SK-N-SH (cell line): ENCODE measurements at regions not wholly inside any gene's neighbourhood (a gene's known extent, or its start where the extent isn't known, plus 50 kb on each side); places are given as distances from the start of the nearest gene placed in this dataset.
"Not testable (repeated sequence)": the region's sequence is repeated elsewhere in the genome, so short reads cannot be mapped to it uniquely, and the experiment has no call there.

Source experiments
- CTCF ChIA-PET: fragments of 300-600, 350-600 bp; formaldehyde crosslinking; extraction: SDS; loops from one replicate; lab custom pipeline; 2021; lab: Yijun Ruan, JAX
- POLR2A ChIA-PET: fragments of 350-600 bp; sonication (Branson Sonifier 250); formaldehyde crosslinking; extraction: SDS; loops from one replicate; lab custom pipeline; 2020; ENCODE audit warnings: antibody characterized with exemption, inconsistent platforms; lab: Yijun Ruan, JAX
- DNase-seq: peaks from one replicate; pipeline ENCODE4 v3.0.0; 2012
- H2AFZ ChIP-seq: fragments of 200-600 bp; sonication (generic); 2 replicates; pipeline ENCODE4 v1.8.1; 2016; ENCODE audit warnings: antibody characterized with exemption, mild to moderate bottlenecking, low read depth
- H3F3A ChIP-seq: fragments of 200-600 bp; sonication (generic); replicated peaks from 2 replicates; pipeline ENCODE3; 2016; ENCODE audit warnings: antibody characterized with exemption, mild to moderate bottlenecking; ENCODE audit not compliant: insufficient read depth
- H3K27ac ChIP-seq, 2 experiments: fragments of 200-500 bp in 1 of 2; fragments of 200-600 bp in 1 of 2; sonication (Bioruptor generic) in 1 of 2; sonication (generic), shearing (Covaris generic) in 1 of 2; 2 replicates each; pipeline versions ENCODE4 v1.5.1 to v1.6.1; 2014 to 2016; ENCODE audit warnings: low read depth in 2 of 2, inconsistent platforms in 1 of 2, low read length in 1 of 2, mild to moderate bottlenecking in 1 of 2, mixed read lengths in 1 of 2
- H3K27me3 ChIP-seq: fragments of 200-600 bp; sonication (generic), shearing (Covaris generic); 2 replicates; pipeline ENCODE4 v1.6.1; 2016; ENCODE audit warnings: mixed run types; ENCODE audit not compliant: insufficient read depth
- H3K36me3 ChIP-seq, 2 experiments: fragments of 200-500 bp in 1 of 2; fragments of 200-600 bp in 1 of 2; sonication (Bioruptor generic) in 1 of 2; sonication (generic) in 1 of 2; replicated peaks in 1 of 2; 2 replicates each; pipeline versions ENCODE3 to v1.5.1; 2014 to 2016; ENCODE audit warnings: low read length in 1 of 2, mild to moderate bottlenecking in 1 of 2; ENCODE audit not compliant: insufficient read depth in 2 of 2, control insufficient read depth in 1 of 2
- H3K4me1 ChIP-seq, 2 experiments: fragments of 200-500 bp in 1 of 2; fragments of 200-600 bp in 1 of 2; sonication (Bioruptor generic) in 1 of 2; sonication (generic), shearing (Covaris generic) in 1 of 2; 2 replicates each; pipeline versions ENCODE4 v1.5.1 to v1.6.1; 2014 to 2016; ENCODE audit warnings: low read depth in 1 of 2, low read length in 1 of 2, mixed run types in 1 of 2; ENCODE audit not compliant: insufficient read depth in 2 of 2, control insufficient read depth in 1 of 2
- H3K4me2 ChIP-seq: fragments of 200-600 bp; sonication (generic), shearing (Covaris generic); 2 replicates; pipeline ENCODE4 v1.6.1; 2017; ENCODE audit warnings: mixed run types
- H3K4me3 ChIP-seq, 2 experiments: fragments of 200-500 bp in 1 of 2; fragments of 200-600 bp in 1 of 2; sonication (Bioruptor generic) in 1 of 2; sonication (generic), shearing (Covaris generic) in 1 of 2; 2 replicates each; pipeline versions ENCODE4 v1.5.1 to v1.8.1; 2014 to 2016; ENCODE audit warnings: low read depth in 2 of 2, inconsistent platforms in 1 of 2, low read length in 1 of 2, mild to moderate bottlenecking in 1 of 2, mixed read lengths in 1 of 2, moderate library complexity in 1 of 2
- H3K79me2 ChIP-seq: fragments of 200-600 bp; sonication (generic); 2 replicates; pipeline ENCODE4 v1.8.1; 2017; ENCODE audit warnings: mild to moderate bottlenecking; ENCODE audit not compliant: insufficient read depth
- H3K9ac ChIP-seq: fragments of 200-600 bp; sonication (generic); 2 replicates; pipeline ENCODE4 v1.6.1; 2017; ENCODE audit warnings: mixed run types
- H3K9me2 ChIP-seq: fragments of 200-600 bp; sonication (generic); 2 replicates; pipeline ENCODE4 v1.6.1; 2017; ENCODE audit warnings: mixed run types
- H3K9me3 ChIP-seq: fragments of 200-600 bp; sonication (generic); 2 replicates; pipeline ENCODE4 v1.6.1; 2017; ENCODE audit warnings: mixed run types, mild to moderate bottlenecking, moderate library complexity
- H4K20me1 ChIP-seq: fragments of 200-600 bp; sonication (generic); 2 replicates; pipeline ENCODE4 v1.6.1; 2017; ENCODE audit warnings: mild to moderate bottlenecking, mixed run types; ENCODE audit not compliant: insufficient read depth
- CTCF ChIP-seq: fragments of 200-600 bp; sonication (generic); IDR thresholded peaks from 2 replicates; pipeline ENCODE4 v1.6.1; 2017; ENCODE audit warnings: antibody characterized with exemption, mild to moderate bottlenecking, moderate library complexity
- ELF1 ChIP-seq: IDR thresholded peaks from 2 replicates; pipeline ENCODE4 v1.4.0; 2012
- FOXJ3 ChIP-seq: sonication (generic); formaldehyde crosslinking; IDR thresholded peaks from 2 replicates; pipeline ENCODE4 v1.5.1; 2020; ENCODE audit warnings: mild to moderate bottlenecking, missing genetic modification reagents
- JUND ChIP-seq: IDR thresholded peaks from 2 replicates; pipeline ENCODE4 v1.4.0; 2012
- MEF2A ChIP-seq: IDR thresholded peaks from 2 replicates; pipeline ENCODE4 v1.4.0; 2012; ENCODE audit warnings: low read depth, borderline replicate concordance
- NRF1 ChIP-seq: IDR thresholded peaks from 2 replicates; pipeline ENCODE4 v1.6.1; 2012; ENCODE audit warnings: low read depth, mild to moderate bottlenecking, low read length
- REST ChIP-seq: IDR thresholded peaks from 2 replicates; pipeline ENCODE4 v1.6.1; 2012; ENCODE audit warnings: mild to moderate bottlenecking, low read depth, low read length, moderate library complexity
- RXRA ChIP-seq: IDR thresholded peaks from 2 replicates; pipeline ENCODE4 v1.4.0; 2012; ENCODE audit warnings: low read depth, mild to moderate bottlenecking, borderline replicate concordance
- SIN3A ChIP-seq: IDR thresholded peaks from 2 replicates; pipeline ENCODE4 v1.6.1; 2012; ENCODE audit warnings: low read depth, mild to moderate bottlenecking, low read length, moderate library complexity, borderline replicate concordance
- TEAD4 ChIP-seq: IDR thresholded peaks from 2 replicates; pipeline ENCODE4 v1.4.0; 2012; ENCODE audit warnings: mild to moderate bottlenecking, borderline replicate concordance; ENCODE audit not compliant: insufficient read depth
- WGBS: methylation state at CpG from one replicate; pipeline ENCODE4 v1.1.6; 2017; ENCODE audit warnings: low lambda C conversion rate; 5-methylcytosine and 5-hydroxymethylcytosine counted together

GRCh38 chr13:63446329-63446728 is 2030.7 kb upstream of the PCDH20 start:
- Histone ChIP-seq H3K9ac (no peak overlapping the region), H3K79me2 (no peaks in the 10 kb centered on the region), H3K27me3 (no peaks in the 10 kb centered on the region), H3K9me2 (no peaks in the 10 kb centered on the region), H3K9me3 (no peaks in the 10 kb centered on the region), H3K4me2 (no peak overlapping the region), H3K27ac (no peak overlapping the region), H4K20me1 (no peaks in the 10 kb centered on the region), H2AFZ (no peak overlapping the region), H3K4me3 (no peak overlapping the region), H3K4me1 (0 out of 4 replicates have a peak, but pooled peaks cover 0 to 3% of the 10 kb centered on the region in 2 experiments), H3K36me3 (no peaks in the 10 kb centered on the region), H3F3A (peaks cover 7% of the 10 kb centered on the region)
- no peak for DNase-seq
- TF ChIP-seq FOXJ3 (no peak), ELF1 (no peak), RXRA (no peak), MEF2A (no peak), TEAD4 (no peak), SIN3A (no peak), NRF1 (no peak), JUND (no peak), CTCF (no peak), REST (no peak)
- POLR2A ChIA-PET, result no interaction called here
- WGBS, result 76% methylated on average over 6 of the region's 6 CpGs
- CTCF ChIA-PET, result no interaction called here

GRCh38 chr13:63444225-63444624 is 2028.6 kb upstream of the PCDH20 start:
- H3K36me3 ChIP-seq, DNase-seq, H3K79me2 ChIP-seq, H4K20me1 ChIP-seq, H2AFZ ChIP-seq, H3K9ac ChIP-seq, H3K27ac ChIP-seq, H3K27me3 ChIP-seq, H3K4me1 ChIP-seq, POLR2A ChIA-PET, H3K4me3 ChIP-seq, CTCF ChIA-PET, H3K4me2 ChIP-seq, H3K9me3 ChIP-seq, H3K9me2 ChIP-seq, H3F3A ChIP-seq: not testable (repeated sequence)
- 74% methylated on average over 3 of the region's 3 CpGs for WGBS
